Upper lobe of left lung (tissue), 4 donors: ENCODE measurements at regions not wholly inside any gene's neighbourhood (a gene's known extent, or its start where the extent isn't known, plus 50 kb on each side); places are given as distances from the start of the nearest gene placed in this dataset.

ENCODE experiments used
- EP300 ChIP-seq, 4 donors: sonication (generic); formaldehyde crosslinking; IDR thresholded peaks; one replicate each; pipeline ENCODE4 v1.5.1; 2017; ENCODE audit warnings: antibody characterized with exemption in 4 of 4, control low read depth in 2 of 4
- POLR2A ChIP-seq, 4 donors: fragments of 450-650 bp; IDR thresholded peaks; one replicate each; pipeline ENCODE4 v1.5.1; 2016 to 2017; ENCODE audit warnings: antibody characterized with exemption in 4 of 4, mild to moderate bottlenecking in 2 of 4
- POLR2AphosphoS5 ChIP-seq, 2 donors: sonication (generic); formaldehyde crosslinking; IDR thresholded peaks; one replicate each; pipeline ENCODE4 v1.5.1; 2017; ENCODE audit warnings: antibody characterized with exemption in 2 of 2
- TF ChIP-seq, protein P1 (sequence below), 6 experiments: fragments of 450-650 bp in 4 of 6; fragments of 200-600 bp in 2 of 6; sonication (generic) in 2 of 6; IDR thresholded peaks; one replicate each; pipeline ENCODE4 v1.5.1; 2016 to 2019; ENCODE audit warnings: antibody characterized with exemption in 6 of 6

DNA sequence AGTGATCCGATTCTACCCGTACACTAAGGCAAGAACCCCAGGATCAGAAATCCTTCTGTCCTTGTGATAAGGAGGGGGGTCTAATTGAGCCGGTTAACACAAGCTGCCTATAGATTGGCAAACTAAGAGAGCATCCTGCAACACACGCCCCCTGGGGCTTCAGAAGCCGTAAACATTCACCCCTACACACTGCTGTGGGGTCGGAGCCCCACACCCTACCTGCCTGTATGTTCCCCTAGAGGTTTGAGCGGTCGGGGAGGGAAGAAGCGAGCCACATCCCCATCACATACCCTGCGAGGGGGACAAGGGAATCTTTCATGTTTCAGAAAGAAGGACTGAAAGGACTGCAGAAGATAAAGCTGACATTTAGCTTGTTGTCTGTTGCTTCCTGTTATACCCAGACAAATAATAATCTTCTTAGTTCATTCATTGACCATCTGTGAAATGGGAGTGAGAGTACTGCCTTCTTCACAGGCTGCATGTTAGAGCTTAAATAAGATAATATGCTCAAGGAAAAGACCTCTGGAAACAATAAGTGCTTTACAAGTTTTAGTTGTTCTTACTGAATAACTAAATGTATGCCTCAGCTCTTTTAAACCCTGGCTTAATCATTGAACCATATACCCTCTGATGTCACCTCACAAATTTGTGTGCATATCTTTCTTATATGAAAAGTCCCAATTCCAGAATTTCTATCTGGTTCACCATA, 74.2 kb upstream of the RNF217 start:
- TF ChIP-seq, protein P1, sequence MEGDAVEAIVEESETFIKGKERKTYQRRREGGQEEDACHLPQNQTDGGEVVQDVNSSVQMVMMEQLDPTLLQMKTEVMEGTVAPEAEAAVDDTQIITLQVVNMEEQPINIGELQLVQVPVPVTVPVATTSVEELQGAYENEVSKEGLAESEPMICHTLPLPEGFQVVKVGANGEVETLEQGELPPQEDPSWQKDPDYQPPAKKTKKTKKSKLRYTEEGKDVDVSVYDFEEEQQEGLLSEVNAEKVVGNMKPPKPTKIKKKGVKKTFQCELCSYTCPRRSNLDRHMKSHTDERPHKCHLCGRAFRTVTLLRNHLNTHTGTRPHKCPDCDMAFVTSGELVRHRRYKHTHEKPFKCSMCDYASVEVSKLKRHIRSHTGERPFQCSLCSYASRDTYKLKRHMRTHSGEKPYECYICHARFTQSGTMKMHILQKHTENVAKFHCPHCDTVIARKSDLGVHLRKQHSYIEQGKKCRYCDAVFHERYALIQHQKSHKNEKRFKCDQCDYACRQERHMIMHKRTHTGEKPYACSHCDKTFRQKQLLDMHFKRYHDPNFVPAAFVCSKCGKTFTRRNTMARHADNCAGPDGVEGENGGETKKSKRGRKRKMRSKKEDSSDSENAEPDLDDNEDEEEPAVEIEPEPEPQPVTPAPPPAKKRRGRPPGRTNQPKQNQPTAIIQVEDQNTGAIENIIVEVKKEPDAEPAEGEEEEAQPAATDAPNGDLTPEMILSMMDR (IDR thresholded peaks at IDR 0.05), result no peak
- no peak for TF ChIP-seq POLR2A (IDR thresholded peaks at IDR 0.05)
- no peak for TF ChIP-seq POLR2AphosphoS5 (IDR thresholded peaks at IDR 0.05)
- TF ChIP-seq EP300 (IDR thresholded peaks at IDR 0.05), result no peak
